ENCODE measurements at regions not wholly inside any gene's neighbourhood (a gene's known extent, or its start where the extent isn't known, plus 50 kb on each side); places are given as distances from the start of the nearest gene placed in this dataset.
"Not testable (repeated sequence)": the region's sequence is repeated elsewhere in the genome, so short reads cannot be mapped to it uniquely, and the experiment has no call there.

GRCh38 chr1:169041366-169041765 lies 65.1 kb upstream of the ATP1B1 start:
- Histone ChIP-seq H3K4me3 (no peak overlapping the region), H3K27ac (no peak overlapping the region)

GRCh38 chr1:169042377-169042776 lies 64.1 kb upstream of the ATP1B1 start:
- Histone ChIP-seq H3K4me3 (no peak overlapping the region), H3K27ac (peak overlapping the region in 1 of 21 experiments; percentile 33)

GRCh38 chr1:169043823-169044222 lies 62.7 kb upstream of the ATP1B1 start:
- H3K27ac ChIP-seq = peak overlapping the region in 11 of 21 experiments; percentile 9 to 77 (median 34)
- H3K4me3 ChIP-seq = no peak overlapping the region

GRCh38 chr1:169044296-169044695 lies 62.2 kb upstream of the ATP1B1 start:
- no peak overlapping the region for H3K4me3 ChIP-seq
- H3K27ac ChIP-seq = peak overlapping the region in 10 of 21 experiments; percentile 9 to 77 (median 41)

- Histone ChIP-seq H3K4me3 (no peak overlapping the region), H3K27ac (peak overlapping the region in 3 of 21 experiments; percentile 20 to 72 (median 51))
Measured at GRCh38 chr1:169044971-169045370, 61.5 kb upstream of the ATP1B1 start.

GRCh38 chr1:169046671-169047070 lies 59.8 kb upstream of the ATP1B1 start:
- Histone ChIP-seq H3K27ac (no peak overlapping the region), H3K4me3 (no peak overlapping the region)

- Histone ChIP-seq H3K27ac (no peak overlapping the region), H3K4me3 (no peak overlapping the region)
Measured at GRCh38 chr1:169047074-169047473, 59.4 kb upstream of the ATP1B1 start.

GRCh38 chr1:169048043-169048442 lies 58.4 kb upstream of the ATP1B1 start:
- Histone ChIP-seq H3K27ac (no peak overlapping the region), H3K4me3 (no peak overlapping the region)

- Histone ChIP-seq H3K27ac (no peak overlapping the region), H3K4me3 (no peak overlapping the region)
Measured at GRCh38 chr1:169049258-169049938, 57.1 kb upstream of the ATP1B1 start.

- Histone ChIP-seq H3K4me3 (no peak overlapping the region), H3K27ac (no peak overlapping the region)
Measured at GRCh38 chr1:169051171-169051570, 55.3 kb upstream of the ATP1B1 start.

- not testable (repeated sequence) for H3K4me3 ChIP-seq, H3K27ac ChIP-seq
Measured at GRCh38 chr1:169052171-169052570, 54.3 kb upstream of the ATP1B1 start.

- H3K27ac ChIP-seq = no peak overlapping the region
Measured at GRCh38 chr1:169052727-169053126, 53.8 kb upstream of the ATP1B1 start.

GRCh38 chr1:169053196-169053595 lies 53.3 kb upstream of the ATP1B1 start:
- Histone ChIP-seq H3K27ac (no peak overlapping the region), H3K4me3 (no peak overlapping the region)

More at GRCh38 chr1:169052727-169053126, 53.8 kb upstream of the ATP1B1 start:
- H3K4me3 ChIP-seq = no peak overlapping the region
